ENCODE measurements at regions not wholly inside any gene's neighbourhood (a gene's known extent, or its start where the extent isn't known, plus 50 kb on each side); places are given as distances from the start of the nearest gene placed in this dataset.

DNA sequence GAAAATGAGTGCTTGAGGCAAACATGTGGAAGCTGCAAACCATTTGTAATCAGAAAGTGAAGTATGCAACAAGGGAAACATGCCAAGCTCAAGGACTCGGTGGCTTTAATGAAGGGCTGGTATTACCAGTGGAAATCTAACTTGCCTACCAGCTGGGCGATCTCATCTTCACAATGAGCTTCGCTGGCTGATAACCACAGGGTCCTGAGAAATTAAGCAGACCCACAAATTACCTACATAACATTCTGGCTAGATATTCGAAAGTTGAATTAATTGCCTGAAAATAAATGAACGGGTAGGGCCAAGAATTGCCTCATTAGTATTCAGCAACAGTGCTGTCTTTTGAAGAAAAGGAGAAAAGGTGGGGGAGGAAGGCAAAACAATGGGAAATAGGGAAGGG, 439.4 kb downstream of the PDZRN4 start:
- TF ChIP-seq, protein P1, sequence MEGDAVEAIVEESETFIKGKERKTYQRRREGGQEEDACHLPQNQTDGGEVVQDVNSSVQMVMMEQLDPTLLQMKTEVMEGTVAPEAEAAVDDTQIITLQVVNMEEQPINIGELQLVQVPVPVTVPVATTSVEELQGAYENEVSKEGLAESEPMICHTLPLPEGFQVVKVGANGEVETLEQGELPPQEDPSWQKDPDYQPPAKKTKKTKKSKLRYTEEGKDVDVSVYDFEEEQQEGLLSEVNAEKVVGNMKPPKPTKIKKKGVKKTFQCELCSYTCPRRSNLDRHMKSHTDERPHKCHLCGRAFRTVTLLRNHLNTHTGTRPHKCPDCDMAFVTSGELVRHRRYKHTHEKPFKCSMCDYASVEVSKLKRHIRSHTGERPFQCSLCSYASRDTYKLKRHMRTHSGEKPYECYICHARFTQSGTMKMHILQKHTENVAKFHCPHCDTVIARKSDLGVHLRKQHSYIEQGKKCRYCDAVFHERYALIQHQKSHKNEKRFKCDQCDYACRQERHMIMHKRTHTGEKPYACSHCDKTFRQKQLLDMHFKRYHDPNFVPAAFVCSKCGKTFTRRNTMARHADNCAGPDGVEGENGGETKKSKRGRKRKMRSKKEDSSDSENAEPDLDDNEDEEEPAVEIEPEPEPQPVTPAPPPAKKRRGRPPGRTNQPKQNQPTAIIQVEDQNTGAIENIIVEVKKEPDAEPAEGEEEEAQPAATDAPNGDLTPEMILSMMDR (IDR thresholded peaks at IDR 0.05 in 2 of 3, conservative IDR thresholded peaks at IDR 0.05 in 1 of 3; ENCODE audit: control insufficient read depth in 2 of 3, extremely low read depth in 1 of 3, insufficient read depth in 1 of 3, low read depth in 3 of 3, low read length in 3 of 3), result no peak
- TF ChIP-seq, protein P2, sequence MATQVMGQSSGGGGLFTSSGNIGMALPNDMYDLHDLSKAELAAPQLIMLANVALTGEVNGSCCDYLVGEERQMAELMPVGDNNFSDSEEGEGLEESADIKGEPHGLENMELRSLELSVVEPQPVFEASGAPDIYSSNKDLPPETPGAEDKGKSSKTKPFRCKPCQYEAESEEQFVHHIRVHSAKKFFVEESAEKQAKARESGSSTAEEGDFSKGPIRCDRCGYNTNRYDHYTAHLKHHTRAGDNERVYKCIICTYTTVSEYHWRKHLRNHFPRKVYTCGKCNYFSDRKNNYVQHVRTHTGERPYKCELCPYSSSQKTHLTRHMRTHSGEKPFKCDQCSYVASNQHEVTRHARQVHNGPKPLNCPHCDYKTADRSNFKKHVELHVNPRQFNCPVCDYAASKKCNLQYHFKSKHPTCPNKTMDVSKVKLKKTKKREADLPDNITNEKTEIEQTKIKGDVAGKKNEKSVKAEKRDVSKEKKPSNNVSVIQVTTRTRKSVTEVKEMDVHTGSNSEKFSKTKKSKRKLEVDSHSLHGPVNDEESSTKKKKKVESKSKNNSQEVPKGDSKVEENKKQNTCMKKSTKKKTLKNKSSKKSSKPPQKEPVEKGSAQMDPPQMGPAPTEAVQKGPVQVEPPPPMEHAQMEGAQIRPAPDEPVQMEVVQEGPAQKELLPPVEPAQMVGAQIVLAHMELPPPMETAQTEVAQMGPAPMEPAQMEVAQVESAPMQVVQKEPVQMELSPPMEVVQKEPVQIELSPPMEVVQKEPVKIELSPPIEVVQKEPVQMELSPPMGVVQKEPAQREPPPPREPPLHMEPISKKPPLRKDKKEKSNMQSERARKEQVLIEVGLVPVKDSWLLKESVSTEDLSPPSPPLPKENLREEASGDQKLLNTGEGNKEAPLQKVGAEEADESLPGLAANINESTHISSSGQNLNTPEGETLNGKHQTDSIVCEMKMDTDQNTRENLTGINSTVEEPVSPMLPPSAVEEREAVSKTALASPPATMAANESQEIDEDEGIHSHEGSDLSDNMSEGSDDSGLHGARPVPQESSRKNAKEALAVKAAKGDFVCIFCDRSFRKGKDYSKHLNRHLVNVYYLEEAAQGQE (IDR thresholded peaks at IDR 0.05; ENCODE audit: low read depth, low read length), result no peak
- TF ChIP-seq EZH2 (IDR thresholded peaks at IDR 0.05; ENCODE audit: borderline replicate concordance, control insufficient read depth, low read depth, low read length), result no peak
- TF ChIP-seq NRF1 (conservative IDR thresholded peaks at IDR 0.05; ENCODE audit: low read depth, low read length), result no peak
- TF ChIP-seq, protein P3, sequence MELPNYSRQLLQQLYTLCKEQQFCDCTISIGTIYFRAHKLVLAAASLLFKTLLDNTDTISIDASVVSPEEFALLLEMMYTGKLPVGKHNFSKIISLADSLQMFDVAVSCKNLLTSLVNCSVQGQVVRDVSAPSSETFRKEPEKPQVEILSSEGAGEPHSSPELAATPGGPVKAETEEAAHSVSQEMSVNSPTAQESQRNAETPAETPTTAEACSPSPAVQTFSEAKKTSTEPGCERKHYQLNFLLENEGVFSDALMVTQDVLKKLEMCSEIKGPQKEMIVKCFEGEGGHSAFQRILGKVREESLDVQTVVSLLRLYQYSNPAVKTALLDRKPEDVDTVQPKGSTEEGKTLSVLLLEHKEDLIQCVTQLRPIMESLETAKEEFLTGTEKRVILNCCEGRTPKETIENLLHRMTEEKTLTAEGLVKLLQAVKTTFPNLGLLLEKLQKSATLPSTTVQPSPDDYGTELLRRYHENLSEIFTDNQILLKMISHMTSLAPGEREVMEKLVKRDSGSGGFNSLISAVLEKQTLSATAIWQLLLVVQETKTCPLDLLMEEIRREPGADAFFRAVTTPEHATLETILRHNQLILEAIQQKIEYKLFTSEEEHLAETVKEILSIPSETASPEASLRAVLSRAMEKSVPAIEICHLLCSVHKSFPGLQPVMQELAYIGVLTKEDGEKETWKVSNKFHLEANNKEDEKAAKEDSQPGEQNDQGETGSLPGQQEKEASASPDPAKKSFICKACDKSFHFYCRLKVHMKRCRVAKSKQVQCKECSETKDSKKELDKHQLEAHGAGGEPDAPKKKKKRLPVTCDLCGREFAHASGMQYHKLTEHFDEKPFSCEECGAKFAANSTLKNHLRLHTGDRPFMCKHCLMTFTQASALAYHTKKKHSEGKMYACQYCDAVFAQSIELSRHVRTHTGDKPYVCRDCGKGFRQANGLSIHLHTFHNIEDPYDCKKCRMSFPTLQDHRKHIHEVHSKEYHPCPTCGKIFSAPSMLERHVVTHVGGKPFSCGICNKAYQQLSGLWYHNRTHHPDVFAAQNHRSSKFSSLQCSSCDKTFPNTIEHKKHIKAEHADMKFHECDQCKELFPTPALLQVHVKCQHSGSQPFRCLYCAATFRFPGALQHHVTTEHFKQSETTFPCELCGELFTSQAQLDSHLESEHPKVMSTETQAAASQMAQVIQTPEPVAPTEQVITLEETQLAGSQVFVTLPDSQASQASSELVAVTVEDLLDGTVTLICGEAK (IDR thresholded peaks at IDR 0.05; ENCODE audit: borderline replicate concordance), result no peak
- TF ChIP-seq, protein P4, sequence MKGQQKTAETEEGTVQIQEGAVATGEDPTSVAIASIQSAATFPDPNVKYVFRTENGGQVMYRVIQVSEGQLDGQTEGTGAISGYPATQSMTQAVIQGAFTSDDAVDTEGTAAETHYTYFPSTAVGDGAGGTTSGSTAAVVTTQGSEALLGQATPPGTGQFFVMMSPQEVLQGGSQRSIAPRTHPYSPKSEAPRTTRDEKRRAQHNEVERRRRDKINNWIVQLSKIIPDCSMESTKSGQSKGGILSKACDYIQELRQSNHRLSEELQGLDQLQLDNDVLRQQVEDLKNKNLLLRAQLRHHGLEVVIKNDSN (IDR thresholded peaks at IDR 0.05; ENCODE audit: borderline replicate concordance, extremely low read length, insufficient read depth, low read depth, low read length), result no peak
- no peak for TF ChIP-seq SMAD1 (IDR thresholded peaks at IDR 0.05; ENCODE audit: low read depth, partially characterized antibody)
- no peak for TF ChIP-seq POLR2AphosphoS5 (IDR thresholded peaks at IDR 0.05; ENCODE audit: low read length)
- TF ChIP-seq BRCA1 (IDR thresholded peaks at IDR 0.05; ENCODE audit: low read depth, low read length), result no peak
- TF ChIP-seq EGR1 (IDR thresholded peaks at IDR 0.05; ENCODE audit: borderline replicate concordance in 1 of 2, low read depth in 2 of 2, low read length in 2 of 2), result no peak

All from GM12878 (cell line).